GM03348 (cell line): ENCODE measurements at regions not wholly inside any gene's neighbourhood (a gene's known extent, or its start where the extent isn't known, plus 50 kb on each side); places are given as distances from the start of the nearest gene placed in this dataset.
A peak's percentile ranks its signal among the peaks of the same experiment; 100 is the strongest.
"Not testable (repeated sequence)": the region's sequence is repeated elsewhere in the genome, so short reads cannot be mapped to it uniquely, and the experiment has no call there.

Source experiments
- DNase-seq: peaks from one replicate; pipeline ENCODE4 v3.0.0; 2012; ENCODE audit warnings: low spot score

- no peak for DNase-seq
Observed at GRCh38 chr6:28768187-28768913, 155.4 kb downstream of the TRIM27 start.

- DNase-seq = peak; percentile 29
Observed at GRCh38 chr6:28769626-28770402, 154.0 kb downstream of the TRIM27 start.

GRCh38 chr6:28770732-28771131, 153.1 kb downstream of the TRIM27 start:
- DNase-seq = no peak

- DNase-seq = no peak
Observed at GRCh38 chr6:28771401-28772267, 152.2 kb downstream of the TRIM27 start.

GRCh38 chr6:28772480-28773381, 151.1 kb downstream of the TRIM27 start:
- DNase-seq = no peak

GRCh38 chr6:28774292-28775051, 149.3 kb downstream of the TRIM27 start:
- no peak for DNase-seq

GRCh38 chr6:28775052-28775376, 148.8 kb downstream of the TRIM27 start:
- DNase-seq = no peak

GRCh38 chr6:28775405-28776129, 148.2 kb downstream of the TRIM27 start:
- no peak for DNase-seq

GRCh38 chr6:28776269-28777146, 147.3 kb downstream of the TRIM27 start:
- DNase-seq = no peak

- no peak for DNase-seq
Observed at GRCh38 chr6:28777147-28777461, 146.7 kb downstream of the TRIM27 start.

- no peak for DNase-seq
Observed at GRCh38 chr6:28782113-28782673, 141.6 kb downstream of the TRIM27 start.

- DNase-seq = no peak
Observed at GRCh38 chr6:28785962-28786679, 137.7 kb downstream of the TRIM27 start.

GRCh38 chr6:28789553-28790083, 134.2 kb downstream of the TRIM27 start:
- peak; percentile 31 for DNase-seq

- no peak for DNase-seq
Observed at GRCh38 chr6:28791002-28791383, 132.8 kb downstream of the TRIM27 start.

GRCh38 chr6:28794175-28795002, 129.4 kb downstream of the TRIM27 start:
- DNase-seq = no peak

GRCh38 chr6:28800647-28801046, 123.1 kb downstream of the TRIM27 start:
- DNase-seq = not testable (repeated sequence)
